GM21360 (cell line): ENCODE measurements at regions not wholly inside any gene's neighbourhood (a gene's known extent, or its start where the extent isn't known, plus 50 kb on each side); places are given as distances from the start of the nearest gene placed in this dataset.
A peak's percentile ranks its signal among the peaks of the same experiment; 100 is the strongest.

ENCODE experiments used
- ATAC-seq: cut with Tn5 transposase; IDR thresholded peaks from one replicate; pipeline ENCODE4 v1.9.1; 2021; ENCODE audit warnings: mild to moderate bottlenecking, moderate library complexity; ENCODE audit not compliant: unreplicated experiment

DNA sequence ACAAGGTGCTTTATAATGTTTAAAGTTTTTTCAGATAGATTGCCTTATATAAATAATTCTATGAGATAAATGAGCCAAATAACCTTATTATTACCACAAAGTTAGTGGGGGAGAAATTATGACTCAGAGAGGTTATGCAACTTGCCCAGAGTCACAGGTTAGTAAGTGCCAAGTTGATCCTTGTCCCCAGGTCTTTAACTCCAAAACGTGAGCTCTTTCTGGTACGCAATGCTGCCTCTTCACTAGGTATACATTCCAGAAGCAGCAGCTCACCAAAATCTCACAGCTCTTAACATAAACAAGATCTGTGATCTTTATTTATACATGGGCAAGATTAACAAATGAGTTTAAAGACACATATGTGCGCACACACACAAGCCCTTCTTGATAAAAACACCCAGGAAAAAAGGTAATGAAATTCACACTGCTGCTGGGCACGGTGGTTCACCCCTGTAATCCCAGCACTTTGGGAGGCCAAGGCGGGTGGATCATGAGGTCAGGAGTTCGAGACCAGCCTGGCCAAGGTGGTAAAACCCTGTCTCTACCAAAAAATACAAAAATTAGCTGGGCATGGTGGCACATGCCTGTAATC lies 59.8 kb upstream of the NR2F2 start:
- ATAC-seq: no peak

- ATAC-seq: no peak
Observed at GRCh38 chr15:96272427-96272826, 58.1 kb upstream of the NR2F2 start.

GRCh38 chr15:96273317-96274086 lies 57.0 kb upstream of the NR2F2 start:
- peak; percentile 75 for ATAC-seq

- ATAC-seq: no peak
Observed at GRCh38 chr15:96274087-96274440, 56.4 kb upstream of the NR2F2 start.

DNA sequence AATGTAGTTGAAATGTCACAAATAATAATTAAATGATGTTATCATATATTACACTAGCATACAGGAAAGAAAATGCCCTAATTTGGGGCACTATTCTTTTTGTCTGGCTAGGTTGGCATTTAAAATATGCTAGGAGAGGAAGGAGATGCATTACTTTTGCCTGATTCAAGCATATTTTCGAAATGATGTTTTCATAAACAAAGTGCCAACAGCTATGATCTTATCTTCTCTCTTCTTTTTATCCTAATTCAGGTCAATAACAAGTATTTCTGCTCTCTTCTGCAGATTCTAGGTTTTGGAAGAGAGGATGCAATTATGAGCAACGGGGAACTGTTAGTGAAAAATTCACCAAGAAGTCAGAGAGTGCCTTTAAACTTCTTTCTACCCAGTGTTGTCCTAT lies 55.8 kb upstream of the NR2F2 start:
- no peak for ATAC-seq

GRCh38 chr15:96276438-96277210 lies 53.9 kb upstream of the NR2F2 start:
- ATAC-seq: no peak
